GM23338 (cell line): ENCODE measurements at regions not wholly inside any gene's neighbourhood (a gene's known extent, or its start where the extent isn't known, plus 50 kb on each side); places are given as distances from the start of the nearest gene placed in this dataset.

Experiments used
- ATAC-seq: fragments of 200-7000 bp; cut with Tn5 transposase; 3 replicates; pipeline ENCODE4 v1.9.1; 2020
- DNase-seq: peaks from one replicate; pipeline ENCODE4 v3.0.0-alpha.2; 2015; ENCODE audit warnings: low spot score
- H2AFZ ChIP-seq: fragments of 200-600 bp; sonication (generic); 2 replicates; pipeline ENCODE4 v1.8.0; 2016; ENCODE audit warnings: antibody characterized with exemption, mild to moderate bottlenecking, moderate library complexity
- H3F3A ChIP-seq: fragments of 200-600 bp; sonication (generic); replicated peaks from 2 replicates; pipeline ENCODE4 v1.8.0; 2017; ENCODE audit warnings: antibody characterized with exemption, mixed run types, low read depth
- H3K27ac ChIP-seq: fragments of 200-600 bp; sonication (generic); 2 replicates; pipeline ENCODE4 v1.6.1; 2016; ENCODE audit warnings: low read depth
- H3K27me3 ChIP-seq: fragments of 200-600 bp; sonication (generic); 2 replicates; pipeline ENCODE4 v1.8.0; 2016; ENCODE audit warnings: mild to moderate bottlenecking, mixed run types, moderate library complexity; ENCODE audit not compliant: insufficient read depth
- H3K36me3 ChIP-seq: fragments of 200-600 bp; sonication (generic); 2 replicates; pipeline ENCODE4 v1.8.0; 2016; ENCODE audit warnings: mild to moderate bottlenecking; ENCODE audit not compliant: insufficient read depth
- H3K4me1 ChIP-seq: fragments of 200-600 bp; sonication (generic); 2 replicates; pipeline ENCODE4 v1.8.0; 2016; ENCODE audit warnings: mild to moderate bottlenecking, moderate library complexity; ENCODE audit not compliant: insufficient read depth
- H3K4me2 ChIP-seq: fragments of 200-600 bp; sonication (generic); 2 replicates; pipeline ENCODE4 v1.7.1; 2017; ENCODE audit warnings: mixed run types
- H3K4me3 ChIP-seq: fragments of 200-600 bp; sonication (generic); 2 replicates; pipeline ENCODE4 v1.6.1; 2016; ENCODE audit warnings: mixed run types
- H3K79me2 ChIP-seq: fragments of 200-600 bp; sonication (generic); replicated peaks from 2 replicates; pipeline ENCODE4 v1.8.0; 2017; ENCODE audit warnings: mild to moderate bottlenecking; ENCODE audit not compliant: insufficient read depth
- H3K9me2 ChIP-seq: fragments of 200-600 bp; sonication (generic); 2 replicates; pipeline ENCODE4 v1.8.0; 2017; ENCODE audit not compliant: insufficient read depth
- H4K20me1 ChIP-seq: fragments of 200-600 bp; sonication (generic); replicated peaks from 2 replicates; pipeline ENCODE4 v1.8.0; 2017; ENCODE audit warnings: mild to moderate bottlenecking; ENCODE audit not compliant: insufficient read depth
- H3K27ac Mint-ChIP-seq: 2 replicates; pipeline ENCODE4 v1.8.0; 2020; ENCODE audit warnings: inconsistent platforms, mild to moderate bottlenecking, moderate library complexity, mixed read lengths
- H3K27me3 Mint-ChIP-seq: 3 replicates; pipeline ENCODE4 v1.8.0; 2022; ENCODE audit warnings: low read depth, mild to moderate bottlenecking, moderate library complexity, mixed read lengths, inconsistent platforms; ENCODE audit not compliant: insufficient read depth, poor library complexity
- H3K36me3 Mint-ChIP-seq: 3 replicates; pipeline ENCODE4 v1.8.0; 2021; ENCODE audit warnings: low read depth, mild to moderate bottlenecking, inconsistent platforms, moderate library complexity, mixed read lengths
- H3K4me1 Mint-ChIP-seq: 3 replicates; pipeline ENCODE4 v1.8.0; 2020; ENCODE audit warnings: mild to moderate bottlenecking, inconsistent platforms, mixed read lengths
- H3K4me3 Mint-ChIP-seq: 3 replicates; pipeline ENCODE4 v1.8.0; 2021; ENCODE audit warnings: moderate library complexity, mild to moderate bottlenecking, inconsistent platforms, mixed read lengths
- H3K9me3 Mint-ChIP-seq: 3 replicates; pipeline ENCODE4 v1.8.0; 2020; ENCODE audit warnings: moderate library complexity, mild to moderate bottlenecking, inconsistent platforms, mixed read lengths
- CREB1 ChIP-seq: fragments of 250-450 bp; sonication (Bioruptor Pico); IDR thresholded peaks from 2 replicates; pipeline ENCODE4 v1.5.0; 2020; ENCODE audit warnings: low read depth, mild to moderate bottlenecking, moderate library complexity
- CTCF ChIP-seq, 2 experiments: fragments of 200-600 bp in 1 of 2; sonication (generic) in 1 of 2; conservative IDR thresholded peaks; 2 replicates each; pipeline versions ENCODE4 v1.5.1 to v1.6.1; 2016 to 2017; ENCODE audit warnings: antibody characterized with exemption in 2 of 2, low read depth in 2 of 2, mild to moderate bottlenecking in 2 of 2, moderate library complexity in 1 of 2
- ETS1 ChIP-seq: IDR thresholded peaks from 2 replicates; pipeline ENCODE4 v1.6.1; 2016; ENCODE audit warnings: antibody characterized with exemption
- EZH2 ChIP-seq: fragments of 200-600 bp; sonication (generic); IDR thresholded peaks from one replicate; pipeline ENCODE4 v1.8.0; 2017; ENCODE audit warnings: antibody characterized with exemption, mild to moderate bottlenecking, low read depth; ENCODE audit not compliant: unreplicated experiment
- EZH2phosphoT487 ChIP-seq: fragments of 200-600 bp; sonication (generic); IDR thresholded peaks from one replicate; pipeline ENCODE4 v1.8.1; 2018; ENCODE audit warnings: antibody characterized with exemption; ENCODE audit not compliant: unreplicated experiment
- JUNB ChIP-seq: IDR thresholded peaks from one replicate; pipeline ENCODE4 v1.6.1; 2016; ENCODE audit warnings: antibody characterized with exemption; ENCODE audit not compliant: unreplicated experiment
- NANOG ChIP-seq: IDR thresholded peaks from 2 replicates; pipeline ENCODE4 v1.6.1; 2016; ENCODE audit warnings: antibody characterized with exemption, borderline replicate concordance
- POLR2AphosphoS5 ChIP-seq: IDR thresholded peaks from 2 replicates; pipeline ENCODE4 v1.6.1; 2016; ENCODE audit warnings: antibody characterized with exemption, low read depth
- REST ChIP-seq: IDR thresholded peaks from one replicate; pipeline ENCODE4 v1.6.1; 2018; ENCODE audit warnings: antibody characterized with exemption; ENCODE audit not compliant: unreplicated experiment
- STAT1 ChIP-seq: IDR thresholded peaks from one replicate; pipeline ENCODE4 v1.6.1; 2016; ENCODE audit warnings: antibody characterized with exemption; ENCODE audit not compliant: unreplicated experiment
- ZNF331 ChIP-seq: fragments of 250-450 bp; sonication (Bioruptor Pico); IDR thresholded peaks from 2 replicates; pipeline ENCODE4 v1.5.0; 2020; ENCODE audit warnings: low read depth, mild to moderate bottlenecking, moderate library complexity

GRCh38 chr2:60351802-60352201 is 201.7 kb downstream of the BCL11A start:
- H3K79me2 ChIP-seq: no peaks in the 10 kb centered on the region
- Mint-ChIP-seq H3K36me3 (no peaks in the 10 kb centered on the region), H3K27ac (no peak overlapping the region), H3K4me3 (no peak overlapping the region), H3K27me3 (peaks cover 1% of the 10 kb centered on the region), H3K9me3 (no peaks in the 10 kb centered on the region), H3K4me1 (peaks cover 23% of the 10 kb centered on the region)
- no peak for ATAC-seq
- H3K27ac ChIP-seq: no peak overlapping the region
- H3F3A ChIP-seq: no peaks in the 10 kb centered on the region
- H3K36me3 ChIP-seq: no peaks in the 10 kb centered on the region
- DNase-seq: no peak
- no peaks in the 10 kb centered on the region for H4K20me1 ChIP-seq
- H3K4me1 ChIP-seq: no peaks in the 10 kb centered on the region
- H3K27me3 ChIP-seq: no peaks in the 10 kb centered on the region
- H2AFZ ChIP-seq: no peak overlapping the region
- H3K4me3 ChIP-seq: no peak overlapping the region
- H3K4me2 ChIP-seq: no peak overlapping the region
- no peak for TF ChIP-seq EZH2phosphoT487
- TF ChIP-seq EZH2: no peak
- TF ChIP-seq REST: no peak
- no peak for TF ChIP-seq ETS1
- TF ChIP-seq POLR2AphosphoS5: no peak
- no peak for TF ChIP-seq CREB1 (CRISPR knock-in tag)
- H3K9me2 ChIP-seq: no peaks in the 10 kb centered on the region

- no peak for DNase-seq
- no peak overlapping the region for H3K4me3 Mint-ChIP-seq
- Histone ChIP-seq H3K27ac (no peak overlapping the region), H3K4me3 (no peak overlapping the region), H3K79me2 (no peaks in the 10 kb centered on the region), H3K4me2 (no peak overlapping the region), H3F3A (no peaks in the 10 kb centered on the region), H4K20me1 (no peaks in the 10 kb centered on the region), H3K4me1 (no peaks in the 10 kb centered on the region), H2AFZ (no peak overlapping the region), H3K27me3 (no peaks in the 10 kb centered on the region), H3K9me2 (no peaks in the 10 kb centered on the region), H3K36me3 (no peaks in the 10 kb centered on the region)
- no peaks in the 10 kb centered on the region for H3K36me3 Mint-ChIP-seq
- H3K4me1 Mint-ChIP-seq: peaks cover 20% of the 10 kb centered on the region
- H3K9me3 Mint-ChIP-seq: no peaks in the 10 kb centered on the region
- no peak overlapping the region for H3K27ac Mint-ChIP-seq
- no peak for ATAC-seq
- H3K27me3 Mint-ChIP-seq: peaks cover 1% of the 10 kb centered on the region
- no peak for TF ChIP-seq EZH2
- no peak for TF ChIP-seq EZH2phosphoT487
- TF ChIP-seq ZNF331 (CRISPR knock-in tag): no peak
- TF ChIP-seq JUNB: no peak
- no peak for TF ChIP-seq NANOG
- no peak for TF ChIP-seq CTCF (conservative IDR thresholded peaks at IDR 0.05; ENCODE audit: low read depth in 2 of 2)
- no peak for TF ChIP-seq STAT1
- TF ChIP-seq CREB1 (CRISPR knock-in tag): no peak
- no peak for TF ChIP-seq POLR2AphosphoS5
- TF ChIP-seq REST: no peak
- no peak for TF ChIP-seq ETS1
Observed at GRCh38 chr2:60351321-60351720, 202.1 kb downstream of the BCL11A start.
